Tibial artery (tissue), 4 donors: ENCODE measurements at regions not wholly inside any gene's neighbourhood (a gene's known extent, or its start where the extent isn't known, plus 50 kb on each side); places are given as distances from the start of the nearest gene placed in this dataset.
A peak's percentile ranks its signal among the peaks of the same experiment; 100 is the strongest.
"Not testable (repeated sequence)": the region's sequence is repeated elsewhere in the genome, so short reads cannot be mapped to it uniquely, and the experiment has no call there.

Source experiments
- DNase-seq, 2 donors: peaks; one replicate each; pipeline ENCODE4 v3.0.0-alpha.2; 2019
- H3K27ac ChIP-seq, 2 donors: fragments of 200-600 bp; sonication (generic) in 1 of 2; 1 replicate in 1 of 2; 2 replicates in 1 of 2; pipeline ENCODE4 v1.5.1; 2018 to 2019; ENCODE audit warnings: mild to moderate bottlenecking in 1 of 2
- H3K27me3 ChIP-seq, 2 donors: fragments of 200-600 bp; sonication (generic) in 1 of 2; one replicate each; pipeline versions ENCODE4 v1.5.1 to v1.6.0; 2016 to 2019
- H3K36me3 ChIP-seq, 3 donors: fragments of 200-600 bp; sonication (generic) in 2 of 3; one replicate each; pipeline ENCODE4 v1.5.1; 2016 to 2019; ENCODE audit warnings: mild to moderate bottlenecking in 2 of 3
- H3K4me1 ChIP-seq, 4 donors: fragments of 200-600 bp; sonication (generic) in 2 of 4; 1 replicate in 3 of 4; 2 replicates in 1 of 4; pipeline ENCODE4 v1.5.1; 2016 to 2019
- H3K4me3 ChIP-seq, 2 donors: fragments of 200-600 bp; sonication (generic) in 1 of 2; 1 replicate in 1 of 2; 2 replicates in 1 of 2; pipeline ENCODE4 v1.5.1; 2018 to 2019; ENCODE audit warnings: mild to moderate bottlenecking in 2 of 2
- H3K9me3 ChIP-seq, 3 donors: fragments of 200-600 bp; sonication (generic) in 1 of 3; one replicate each; pipeline ENCODE4 v1.5.1; 2016 to 2019
- intact Hi-C: fragments of 100-400 bp; cut with DNase I; formaldehyde crosslinking; loops from one replicate; pipeline ENCODE4 v1.15.0; 2023; ENCODE audit warnings: low total_unique reads
- TF ChIP-seq, protein P1 (sequence below), 2 experiments: fragments of 200-600 bp in 1 of 2; fragments of 450-650 bp in 1 of 2; IDR thresholded peaks; one replicate each; pipeline ENCODE4 v1.5.1; 2017 to 2019; ENCODE audit warnings: antibody characterized with exemption in 2 of 2, mild to moderate bottlenecking in 1 of 2, moderate library complexity in 1 of 2

DNA sequence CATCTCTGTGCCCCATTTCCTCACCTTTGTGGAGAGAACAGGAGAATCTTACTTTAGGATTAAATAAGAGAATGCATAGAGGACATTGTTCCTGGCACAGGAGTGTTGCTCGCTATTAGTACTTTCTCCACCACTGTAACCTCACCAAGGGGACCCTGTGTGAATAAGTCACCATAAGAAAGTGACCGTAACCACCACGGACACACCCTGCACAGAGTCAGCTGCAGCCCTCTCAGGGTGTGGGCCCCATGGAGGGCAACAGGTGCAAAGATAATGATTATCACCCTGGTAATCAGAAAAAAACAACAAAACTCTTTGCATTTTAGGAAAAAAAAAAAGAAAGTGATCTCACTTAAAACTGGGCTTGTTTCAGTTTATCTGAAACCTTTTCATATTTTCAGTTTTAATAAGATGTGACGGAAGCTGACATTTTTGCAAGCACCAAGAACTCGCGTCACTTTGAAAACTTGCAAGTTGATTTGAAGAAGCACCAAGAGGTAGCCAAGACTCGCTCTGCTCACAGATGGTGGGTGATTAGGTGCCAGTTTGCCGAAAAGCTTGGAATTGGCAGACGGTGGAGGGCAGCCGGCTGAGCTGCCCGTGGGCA, 87.0 kb upstream of the VRK1 start:
- TF ChIP-seq, protein P1, sequence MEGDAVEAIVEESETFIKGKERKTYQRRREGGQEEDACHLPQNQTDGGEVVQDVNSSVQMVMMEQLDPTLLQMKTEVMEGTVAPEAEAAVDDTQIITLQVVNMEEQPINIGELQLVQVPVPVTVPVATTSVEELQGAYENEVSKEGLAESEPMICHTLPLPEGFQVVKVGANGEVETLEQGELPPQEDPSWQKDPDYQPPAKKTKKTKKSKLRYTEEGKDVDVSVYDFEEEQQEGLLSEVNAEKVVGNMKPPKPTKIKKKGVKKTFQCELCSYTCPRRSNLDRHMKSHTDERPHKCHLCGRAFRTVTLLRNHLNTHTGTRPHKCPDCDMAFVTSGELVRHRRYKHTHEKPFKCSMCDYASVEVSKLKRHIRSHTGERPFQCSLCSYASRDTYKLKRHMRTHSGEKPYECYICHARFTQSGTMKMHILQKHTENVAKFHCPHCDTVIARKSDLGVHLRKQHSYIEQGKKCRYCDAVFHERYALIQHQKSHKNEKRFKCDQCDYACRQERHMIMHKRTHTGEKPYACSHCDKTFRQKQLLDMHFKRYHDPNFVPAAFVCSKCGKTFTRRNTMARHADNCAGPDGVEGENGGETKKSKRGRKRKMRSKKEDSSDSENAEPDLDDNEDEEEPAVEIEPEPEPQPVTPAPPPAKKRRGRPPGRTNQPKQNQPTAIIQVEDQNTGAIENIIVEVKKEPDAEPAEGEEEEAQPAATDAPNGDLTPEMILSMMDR (IDR thresholded peaks at IDR 0.05): no peak
- intact Hi-C loops: no loop called here
- Histone ChIP-seq H3K27me3 (peaks cover 0 to 23% of the 10 kb centered on the region in 2 donors), H3K27ac (no peak overlapping the region), H3K36me3 (no peaks in the 10 kb centered on the region), H3K4me3 (no peak overlapping the region), H3K9me3 (no peaks in the 10 kb centered on the region), H3K4me1 (no peaks in the 10 kb centered on the region)
- DNase-seq: no peak

DNA sequence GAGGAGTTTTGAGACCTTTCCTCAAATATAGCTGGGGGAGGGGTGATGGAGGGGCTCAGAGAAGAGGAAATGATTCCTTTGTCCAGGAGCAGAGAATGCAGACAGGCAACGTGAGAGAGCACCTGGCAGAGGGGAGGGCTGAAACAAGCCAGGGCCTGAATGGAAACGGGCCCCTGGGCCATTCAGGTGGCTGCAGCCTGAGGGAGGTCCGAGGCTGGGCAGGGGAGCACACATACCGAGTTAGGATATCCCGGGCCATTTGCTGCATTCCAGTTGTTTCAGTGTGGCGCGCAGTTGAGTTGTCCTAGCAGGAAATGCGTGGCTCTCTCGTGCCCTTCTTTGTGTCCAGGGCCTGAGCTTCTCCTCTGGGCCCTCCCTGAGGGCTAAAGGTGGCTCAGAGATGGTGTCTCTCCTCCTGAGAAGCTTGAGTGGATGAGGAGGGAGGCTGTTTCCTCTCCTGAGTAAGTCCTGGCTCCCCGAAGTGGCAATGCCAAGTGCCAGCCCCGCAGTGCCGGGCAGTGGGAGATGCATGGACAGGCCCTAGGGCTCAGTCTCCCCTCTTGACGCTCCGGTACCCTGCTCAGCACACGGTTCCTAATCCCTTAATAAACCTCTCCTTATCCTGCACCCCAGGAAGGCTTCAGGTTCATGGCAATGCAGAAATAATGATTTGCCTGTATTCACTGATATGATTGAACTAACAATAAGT, 85.5 kb upstream of the VRK1 start:
- TF ChIP-seq, protein P1 (IDR thresholded peaks at IDR 0.05): no peak
- H3K36me3 ChIP-seq: no peaks in the 10 kb centered on the region
- DNase-seq: no peak
- H3K4me3 ChIP-seq: no peak overlapping the region
- no peak overlapping the region for H3K27ac ChIP-seq
- no peaks in the 10 kb centered on the region for H3K9me3 ChIP-seq
- H3K27me3 ChIP-seq: peaks cover 0 to 23% of the 10 kb centered on the region in 2 donors
- intact Hi-C loops: no loop called here
- no peaks in the 10 kb centered on the region for H3K4me1 ChIP-seq

DNA sequence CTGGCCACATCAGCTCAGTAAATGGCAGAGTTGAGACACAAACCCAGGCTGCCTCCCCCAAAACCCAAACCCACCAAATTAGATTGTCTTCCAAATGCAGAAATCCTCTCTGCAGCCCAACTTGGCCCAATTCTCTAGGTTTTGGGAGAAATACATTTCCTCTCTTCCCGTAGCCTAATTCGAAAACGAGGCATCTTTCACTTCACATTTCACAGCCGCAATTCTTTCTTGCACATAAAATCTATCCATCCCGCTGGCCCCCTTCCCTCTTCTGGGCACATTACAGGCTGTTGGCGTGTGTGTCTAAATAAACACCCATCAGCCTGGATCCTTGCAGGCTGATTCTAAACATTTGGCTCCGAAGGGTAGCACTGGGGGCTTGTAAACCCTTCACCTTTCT, 83.8 kb upstream of the VRK1 start:
- peaks cover 0 to 23% of the 10 kb centered on the region in 2 donors for H3K27me3 ChIP-seq
- H3K36me3 ChIP-seq: no peaks in the 10 kb centered on the region
- TF ChIP-seq, protein P1 (IDR thresholded peaks at IDR 0.05): no peak
- DNase-seq: peak in 1 of 2 donors; percentile 17
- no peaks in the 10 kb centered on the region for H3K9me3 ChIP-seq
- intact Hi-C loops: no loop called here
- H3K4me1 ChIP-seq: no peaks in the 10 kb centered on the region
- H3K27ac ChIP-seq: no peak overlapping the region
- no peak overlapping the region for H3K4me3 ChIP-seq

DNA sequence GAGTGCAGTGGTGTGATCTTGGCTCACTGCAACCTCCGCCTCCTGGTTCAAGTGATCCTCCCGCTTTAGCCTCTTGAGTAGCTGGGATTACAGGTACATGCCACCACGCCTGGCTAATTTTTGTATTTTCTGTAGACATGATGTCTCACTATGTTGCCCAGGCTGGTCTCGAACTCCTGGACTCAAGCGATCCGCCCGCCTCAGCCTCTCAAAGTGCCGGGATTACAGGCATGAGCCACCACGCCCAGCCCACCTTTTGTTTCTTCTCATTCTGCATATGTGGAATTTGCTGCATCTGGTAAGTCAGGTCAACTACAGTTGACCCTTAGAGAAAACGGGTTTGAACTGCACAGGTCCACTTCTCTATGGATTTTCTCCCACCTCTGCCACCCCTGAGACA, 82.6 kb upstream of the VRK1 start:
- H3K36me3 ChIP-seq, intact Hi-C loops, H3K4me1 ChIP-seq, H3K27ac ChIP-seq, H3K9me3 ChIP-seq, H3K4me3 ChIP-seq, DNase-seq: not testable (repeated sequence)
- H3K27me3 ChIP-seq: peaks cover 0 to 23% of the 10 kb centered on the region in 2 donors

DNA sequence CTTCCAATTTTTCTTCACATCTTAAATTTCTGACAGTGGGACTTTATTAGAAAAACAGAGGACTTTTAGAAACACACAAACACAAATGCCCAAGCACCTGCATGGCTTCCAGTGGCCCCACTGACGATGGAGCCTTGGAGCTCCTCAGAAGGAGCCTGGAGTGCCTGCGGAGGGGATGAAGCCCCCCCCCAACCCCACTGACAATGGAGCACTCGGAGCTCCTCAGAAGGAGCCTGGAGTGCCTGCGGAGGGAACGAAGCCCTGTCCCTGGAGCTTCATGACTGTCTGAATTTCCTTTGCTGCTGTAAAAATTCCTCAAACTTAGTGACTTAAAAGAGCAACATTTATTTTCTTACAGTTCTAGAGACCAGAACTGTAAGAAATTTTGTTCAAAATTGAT, 80.1 kb upstream of the VRK1 start:
- no peak overlapping the region for H3K27ac ChIP-seq
- no peak for DNase-seq
- no peaks in the 10 kb centered on the region for H3K9me3 ChIP-seq
- TF ChIP-seq, protein P1 (IDR thresholded peaks at IDR 0.05): no peak
- intact Hi-C loops: no loop called here
- H3K27me3 ChIP-seq: peaks cover 0 to 9% of the 10 kb centered on the region in 2 donors
- no peaks in the 10 kb centered on the region for H3K36me3 ChIP-seq
- no peak overlapping the region for H3K4me3 ChIP-seq
- H3K4me1 ChIP-seq: no peaks in the 10 kb centered on the region

DNA sequence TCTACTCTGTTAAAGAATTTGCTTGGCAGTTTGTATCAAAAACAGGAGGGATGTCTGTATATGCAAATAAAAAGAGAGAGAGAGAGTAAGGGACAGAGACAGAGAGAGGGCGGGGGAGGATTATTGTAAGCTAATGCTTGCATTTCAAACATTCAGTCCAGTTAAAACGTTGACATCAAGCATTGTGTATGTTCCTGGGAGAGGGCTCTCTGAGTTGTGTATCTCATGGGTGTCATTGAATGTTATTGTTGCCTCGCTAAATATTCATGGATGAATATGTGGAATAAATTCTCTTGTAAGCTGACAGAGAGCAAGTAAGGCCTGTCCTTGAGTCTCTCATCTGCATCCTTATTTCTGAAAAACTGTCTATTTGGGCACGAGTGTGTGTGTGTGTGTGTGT, 78.8 kb upstream of the VRK1 start:
- H3K36me3 ChIP-seq: no peaks in the 10 kb centered on the region
- intact Hi-C loops: no loop called here
- peaks cover 0 to 4% of the 10 kb centered on the region in 2 donors for H3K27me3 ChIP-seq
- no peaks in the 10 kb centered on the region for H3K4me1 ChIP-seq
- DNase-seq: no peak
- TF ChIP-seq, protein P1 (IDR thresholded peaks at IDR 0.05): no peak
- H3K9me3 ChIP-seq: no peaks in the 10 kb centered on the region
- no peak overlapping the region for H3K4me3 ChIP-seq
- no peak overlapping the region for H3K27ac ChIP-seq

DNA sequence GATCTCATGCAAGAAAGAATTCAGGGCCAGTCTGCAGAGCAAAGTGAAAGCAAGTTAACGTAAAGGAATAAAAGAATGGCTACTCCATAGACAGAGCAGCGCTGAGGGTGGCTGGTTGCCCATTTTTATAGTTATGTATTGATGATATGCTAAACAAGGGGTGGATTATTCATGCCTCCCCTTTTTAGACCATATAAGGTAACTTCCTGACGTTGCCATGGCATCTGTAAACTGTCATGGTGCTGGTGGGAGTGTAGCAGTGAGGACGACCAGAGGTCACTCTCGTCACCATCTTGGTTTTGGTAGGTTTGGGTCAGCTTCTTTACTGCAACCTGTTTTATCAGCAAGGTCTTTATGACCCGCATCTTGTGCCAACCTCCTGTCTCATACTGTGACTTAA, 76.5 kb upstream of the VRK1 start:
- not testable (repeated sequence) for H3K27ac ChIP-seq, H3K4me1 ChIP-seq
- H3K9me3 ChIP-seq: peaks cover 0 to 12% (median 7%) of the 10 kb centered on the region in 3 donors

More for the DNA sequence above, 76.5 kb upstream of the VRK1 start:
- H3K27me3 ChIP-seq, intact Hi-C loops, H3K36me3 ChIP-seq, H3K4me3 ChIP-seq, DNase-seq: not testable (repeated sequence)
